ENCODE measurements at regions not wholly inside any gene's neighbourhood (a gene's known extent, or its start where the extent isn't known, plus 50 kb on each side); places are given as distances from the start of the nearest gene placed in this dataset.

DNA sequence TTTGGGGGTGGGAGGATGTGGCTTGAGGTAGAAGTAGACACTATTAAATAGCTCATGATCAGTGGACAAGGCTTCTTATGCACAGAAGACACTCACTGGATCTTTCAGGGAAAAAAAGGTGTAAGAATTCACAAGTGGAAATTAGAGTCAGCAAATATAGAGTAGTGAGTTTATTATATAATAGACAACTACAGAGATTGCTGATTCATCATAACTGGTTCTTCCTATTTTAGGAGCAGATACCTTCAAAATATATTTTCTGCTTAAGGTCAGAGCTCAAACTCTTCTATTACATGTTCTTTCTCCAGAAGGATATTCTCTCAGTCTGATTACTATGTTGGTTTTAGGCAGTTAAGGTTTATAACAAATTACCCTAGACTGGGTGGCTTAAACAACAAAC, 646.9 kb upstream of the CDH7 start:
- TF ChIP-seq, protein P1, sequence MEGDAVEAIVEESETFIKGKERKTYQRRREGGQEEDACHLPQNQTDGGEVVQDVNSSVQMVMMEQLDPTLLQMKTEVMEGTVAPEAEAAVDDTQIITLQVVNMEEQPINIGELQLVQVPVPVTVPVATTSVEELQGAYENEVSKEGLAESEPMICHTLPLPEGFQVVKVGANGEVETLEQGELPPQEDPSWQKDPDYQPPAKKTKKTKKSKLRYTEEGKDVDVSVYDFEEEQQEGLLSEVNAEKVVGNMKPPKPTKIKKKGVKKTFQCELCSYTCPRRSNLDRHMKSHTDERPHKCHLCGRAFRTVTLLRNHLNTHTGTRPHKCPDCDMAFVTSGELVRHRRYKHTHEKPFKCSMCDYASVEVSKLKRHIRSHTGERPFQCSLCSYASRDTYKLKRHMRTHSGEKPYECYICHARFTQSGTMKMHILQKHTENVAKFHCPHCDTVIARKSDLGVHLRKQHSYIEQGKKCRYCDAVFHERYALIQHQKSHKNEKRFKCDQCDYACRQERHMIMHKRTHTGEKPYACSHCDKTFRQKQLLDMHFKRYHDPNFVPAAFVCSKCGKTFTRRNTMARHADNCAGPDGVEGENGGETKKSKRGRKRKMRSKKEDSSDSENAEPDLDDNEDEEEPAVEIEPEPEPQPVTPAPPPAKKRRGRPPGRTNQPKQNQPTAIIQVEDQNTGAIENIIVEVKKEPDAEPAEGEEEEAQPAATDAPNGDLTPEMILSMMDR (conservative IDR thresholded peaks at IDR 0.05 in 1 of 2, IDR thresholded peaks at IDR 0.05 in 1 of 2; ENCODE audit: low read depth in 1 of 2, low read length in 2 of 2) = no peak
- no peak for TF ChIP-seq EZH2 (IDR thresholded peaks at IDR 0.05; ENCODE audit: low read length, missing control alignments)

Data from fibroblast of lung (primary cell).